ENCODE measurements at regions not wholly inside any gene's neighbourhood (a gene's known extent, or its start where the extent isn't known, plus 50 kb on each side); places are given as distances from the start of the nearest gene placed in this dataset.

DNA sequence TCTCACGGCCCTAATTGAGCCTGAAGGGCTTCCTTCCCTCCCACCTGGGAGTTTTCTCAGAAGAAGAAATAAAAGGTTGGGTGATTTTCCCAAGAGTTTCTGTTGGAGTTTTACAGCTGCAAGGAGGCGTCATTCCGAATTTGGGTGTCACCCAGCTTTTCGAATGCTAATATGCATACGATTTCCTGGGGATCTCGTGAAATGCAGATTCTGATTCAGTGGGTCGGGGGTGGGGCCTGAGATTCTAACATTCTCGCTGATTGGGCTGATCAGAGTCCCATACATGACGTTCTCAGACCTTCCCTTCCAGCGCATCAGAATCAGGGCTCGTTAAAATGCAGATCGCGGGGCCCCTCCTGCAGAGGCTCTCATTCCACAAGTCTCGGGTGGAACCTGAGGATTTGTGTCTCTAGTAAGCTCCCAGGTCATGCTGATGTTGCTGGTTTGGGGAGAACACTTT lies 125.8 kb upstream of the STX18 start:
- Histone ChIP-seq H3K9me1 (ENCODE audit: control insufficient read depth, insufficient read depth, low read length) (no peaks in the 10 kb centered on the region), H3K4me3 (no peak overlapping the region), H3K27ac (ENCODE audit: extremely low read depth, low read depth, low read length) (no peak overlapping the region), H3K36me3 (ENCODE audit: control insufficient read depth, insufficient read depth, low read length) (no peaks in the 10 kb centered on the region), H3K27me3 (ENCODE audit: control insufficient read depth in 2 of 2, insufficient read depth in 2 of 2, low read length in 2 of 2) (peaks cover 0 to 4% of the 10 kb centered on the region in 2 experiments; a peak in 1 of 5 replicates), H3K9ac (ENCODE audit: insufficient read depth in 1 of 2, low read depth in 2 of 2, low read length in 2 of 2) (no peak overlapping the region), H3K4me1 (replicated peaks in 1 of 2; ENCODE audit: control insufficient read depth in 2 of 2, insufficient read depth in 2 of 2, low read length in 2 of 2) (peaks cover 7% of the 10 kb centered on the region in 2 experiments; a peak in 3 of 5 replicates), H3K4me2 (ENCODE audit: insufficient read depth, low read length) (no peak overlapping the region), H3K9me3 (replicated peaks; ENCODE audit: control insufficient read depth, insufficient read depth, low read depth, low read length) (no peaks in the 10 kb centered on the region), H4K20me1 (replicated peaks; ENCODE audit: control insufficient read depth, insufficient read depth, low read length) (no peaks in the 10 kb centered on the region), H2AFZ (ENCODE audit: low read depth, low read length) (no peak overlapping the region), H3K79me2 (ENCODE audit: control insufficient read depth, insufficient read depth, low read length) (no peaks in the 10 kb centered on the region)
- intact Hi-C loops (cut with micrococcal nuclease): no loop called here
- CTCF ChIA-PET (ENCODE audit: low intra/inter-chr PET ratio): no interaction called here
- TF ChIP-seq SAP30 (IDR thresholded peaks at IDR 0.05; ENCODE audit: borderline replicate concordance, insufficient read depth, low read depth, low read length, poor library complexity, severe bottlenecking): no peak
- no peak for TF ChIP-seq YBX1 (IDR thresholded peaks at IDR 0.05)
- no peak for TF ChIP-seq DMBX1 (CRISPR knock-in tag; IDR thresholded peaks at IDR 0.05; ENCODE audit: borderline replicate concordance)
- TF ChIP-seq, protein P1, sequence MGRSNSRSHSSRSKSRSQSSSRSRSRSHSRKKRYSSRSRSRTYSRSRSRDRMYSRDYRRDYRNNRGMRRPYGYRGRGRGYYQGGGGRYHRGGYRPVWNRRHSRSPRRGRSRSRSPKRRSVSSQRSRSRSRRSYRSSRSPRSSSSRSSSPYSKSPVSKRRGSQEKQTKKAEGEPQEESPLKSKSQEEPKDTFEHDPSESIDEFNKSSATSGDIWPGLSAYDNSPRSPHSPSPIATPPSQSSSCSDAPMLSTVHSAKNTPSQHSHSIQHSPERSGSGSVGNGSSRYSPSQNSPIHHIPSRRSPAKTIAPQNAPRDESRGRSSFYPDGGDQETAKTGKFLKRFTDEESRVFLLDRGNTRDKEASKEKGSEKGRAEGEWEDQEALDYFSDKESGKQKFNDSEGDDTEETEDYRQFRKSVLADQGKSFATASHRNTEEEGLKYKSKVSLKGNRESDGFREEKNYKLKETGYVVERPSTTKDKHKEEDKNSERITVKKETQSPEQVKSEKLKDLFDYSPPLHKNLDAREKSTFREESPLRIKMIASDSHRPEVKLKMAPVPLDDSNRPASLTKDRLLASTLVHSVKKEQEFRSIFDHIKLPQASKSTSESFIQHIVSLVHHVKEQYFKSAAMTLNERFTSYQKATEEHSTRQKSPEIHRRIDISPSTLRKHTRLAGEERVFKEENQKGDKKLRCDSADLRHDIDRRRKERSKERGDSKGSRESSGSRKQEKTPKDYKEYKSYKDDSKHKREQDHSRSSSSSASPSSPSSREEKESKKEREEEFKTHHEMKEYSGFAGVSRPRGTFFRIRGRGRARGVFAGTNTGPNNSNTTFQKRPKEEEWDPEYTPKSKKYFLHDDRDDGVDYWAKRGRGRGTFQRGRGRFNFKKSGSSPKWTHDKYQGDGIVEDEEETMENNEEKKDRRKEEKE (IDR thresholded peaks at IDR 0.05; ENCODE audit: borderline replicate concordance in 1 of 2, control insufficient read depth in 1 of 2, low read depth in 2 of 2, low read length in 1 of 2): no peak
- no peak for TF ChIP-seq PML (IDR thresholded peaks at IDR 0.05; ENCODE audit: low read length)
- TF ChIP-seq SIN3A (IDR thresholded peaks at IDR 0.05; ENCODE audit: borderline replicate concordance in 2 of 2, control insufficient read depth in 1 of 2, low read depth in 2 of 2, low read length in 2 of 2): no peak
- TF ChIP-seq ZNF124 (CRISPR knock-in tag; IDR thresholded peaks at IDR 0.05): no peak
- no peak for TF ChIP-seq ZNF24 (IDR thresholded peaks at IDR 0.05)
- no peak for TF ChIP-seq ZNF589 (CRISPR knock-in tag; IDR thresholded peaks at IDR 0.05; ENCODE audit: low read depth)
- no peak for TF ChIP-seq NFYB (IDR thresholded peaks at IDR 0.05; ENCODE audit: extremely low read depth, insufficient read length)
- TF ChIP-seq TCF15 (CRISPR knock-in tag; IDR thresholded peaks at IDR 0.05): no peak
- TF ChIP-seq MCM2 (IDR thresholded peaks at IDR 0.05; ENCODE audit: low read depth): no peak
- TF ChIP-seq ZKSCAN3 (CRISPR knock-in tag; IDR thresholded peaks at IDR 0.05): no peak
- FAIRE-seq (no peak), ATAC-seq (no peak), DNase-seq (ENCODE audit: extremely low read depth in 1 of 4, low spot score in 3 of 4) (no peak)
- POLR2A ChIA-PET: no interaction called here
- WGBS (ENCODE audit: insufficient coverage, low coverage, missing lambda C conversion rate): 43% methylated on average over 14 of the region's 14 CpGs
- in situ Hi-C loops (cut with MboI): no loop called here
- BruUV-seq (replicated peaks): no TSS peak

Data from K562 (cell line).